ENCODE measurements at regions not wholly inside any gene's neighbourhood (a gene's known extent, or its start where the extent isn't known, plus 50 kb on each side); places are given as distances from the start of the nearest gene placed in this dataset.

DNA sequence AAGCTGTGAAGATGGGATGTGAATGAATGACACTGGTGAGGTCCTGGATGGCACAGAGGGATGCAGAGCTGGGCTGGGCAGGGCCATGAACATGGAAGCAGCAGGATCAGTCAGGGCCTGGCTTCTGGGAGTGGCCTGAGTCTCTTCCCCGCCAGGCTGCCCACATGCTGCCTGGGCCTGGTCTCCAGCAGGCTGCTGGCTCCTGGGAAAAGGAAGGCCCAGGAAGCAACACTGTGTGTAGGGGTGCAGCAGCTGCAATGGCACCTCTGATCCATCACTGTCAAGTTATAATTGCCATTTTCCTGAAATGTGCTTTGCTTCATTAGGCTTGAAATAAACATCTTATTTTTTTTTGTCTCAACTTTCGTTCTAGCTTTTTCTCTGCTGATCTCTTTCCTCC, 260.2 kb upstream of the N4BP1 start:
- ChIA-PET POLR2A (ENCODE audit: low non-redundant PET) (no interaction called here), CTCF (no interaction called here)
- no peak for DNase-seq (ENCODE audit: low spot score)
- H3K27ac ChIP-seq = no peak overlapping the region
- TF ChIP-seq, protein P1, sequence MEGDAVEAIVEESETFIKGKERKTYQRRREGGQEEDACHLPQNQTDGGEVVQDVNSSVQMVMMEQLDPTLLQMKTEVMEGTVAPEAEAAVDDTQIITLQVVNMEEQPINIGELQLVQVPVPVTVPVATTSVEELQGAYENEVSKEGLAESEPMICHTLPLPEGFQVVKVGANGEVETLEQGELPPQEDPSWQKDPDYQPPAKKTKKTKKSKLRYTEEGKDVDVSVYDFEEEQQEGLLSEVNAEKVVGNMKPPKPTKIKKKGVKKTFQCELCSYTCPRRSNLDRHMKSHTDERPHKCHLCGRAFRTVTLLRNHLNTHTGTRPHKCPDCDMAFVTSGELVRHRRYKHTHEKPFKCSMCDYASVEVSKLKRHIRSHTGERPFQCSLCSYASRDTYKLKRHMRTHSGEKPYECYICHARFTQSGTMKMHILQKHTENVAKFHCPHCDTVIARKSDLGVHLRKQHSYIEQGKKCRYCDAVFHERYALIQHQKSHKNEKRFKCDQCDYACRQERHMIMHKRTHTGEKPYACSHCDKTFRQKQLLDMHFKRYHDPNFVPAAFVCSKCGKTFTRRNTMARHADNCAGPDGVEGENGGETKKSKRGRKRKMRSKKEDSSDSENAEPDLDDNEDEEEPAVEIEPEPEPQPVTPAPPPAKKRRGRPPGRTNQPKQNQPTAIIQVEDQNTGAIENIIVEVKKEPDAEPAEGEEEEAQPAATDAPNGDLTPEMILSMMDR (conservative IDR thresholded peaks at IDR 0.05; ENCODE audit: low read depth) = no peak

DNA sequence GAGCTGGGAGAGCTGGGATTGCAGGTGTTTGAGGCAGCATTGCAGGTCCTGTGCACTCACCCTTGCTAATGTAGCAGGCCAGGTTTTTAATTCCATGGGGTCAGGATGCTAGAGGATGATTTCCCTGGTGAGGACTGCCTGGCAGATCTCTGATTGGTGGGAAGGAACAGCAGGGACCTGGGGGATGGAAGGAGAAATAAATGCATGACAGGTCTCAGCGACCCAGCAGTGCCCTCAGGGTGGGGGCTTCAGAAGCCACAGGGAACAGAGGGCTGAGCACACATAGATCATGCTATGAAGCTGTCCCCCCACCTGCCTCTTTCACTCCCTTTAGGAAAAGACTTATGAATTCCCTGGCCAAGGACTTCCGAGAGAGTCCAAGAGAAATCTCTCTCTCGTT, 255.5 kb upstream of the N4BP1 start:
- ChIA-PET CTCF (no interaction called here), POLR2A (ENCODE audit: low non-redundant PET) (no interaction called here)
- H3K27ac ChIP-seq = no peak overlapping the region
- TF ChIP-seq, protein P1 (conservative IDR thresholded peaks at IDR 0.05; ENCODE audit: low read depth) = no peak
- no peak for DNase-seq (ENCODE audit: low spot score)

DNA sequence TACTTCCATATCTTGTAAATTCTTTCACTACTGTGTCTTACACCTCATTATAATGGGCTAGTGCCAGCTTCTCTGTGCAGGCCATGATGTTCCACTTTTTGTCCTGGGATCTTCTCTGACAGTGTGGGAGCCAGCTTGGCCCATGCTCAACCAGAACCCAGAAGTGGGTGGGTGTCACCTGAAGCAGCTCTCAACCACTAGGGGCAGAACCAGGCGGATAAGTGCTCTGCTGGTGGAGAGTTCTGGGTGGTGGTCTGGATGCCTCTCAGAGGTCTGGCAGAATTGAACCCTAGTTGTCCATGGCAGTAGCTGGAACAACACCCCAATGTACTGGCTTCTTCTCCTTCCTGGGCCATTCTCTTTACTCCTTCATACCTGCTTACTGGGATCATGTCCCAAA, 254.1 kb upstream of the N4BP1 start:
- CTCF ChIA-PET = no interaction called here
- no peak overlapping the region for H3K27ac ChIP-seq
- no peak for DNase-seq (ENCODE audit: low spot score)
- POLR2A ChIA-PET (ENCODE audit: low non-redundant PET) = no interaction called here
- TF ChIP-seq, protein P1 (conservative IDR thresholded peaks at IDR 0.05; ENCODE audit: low read depth) = no peak

DNA sequence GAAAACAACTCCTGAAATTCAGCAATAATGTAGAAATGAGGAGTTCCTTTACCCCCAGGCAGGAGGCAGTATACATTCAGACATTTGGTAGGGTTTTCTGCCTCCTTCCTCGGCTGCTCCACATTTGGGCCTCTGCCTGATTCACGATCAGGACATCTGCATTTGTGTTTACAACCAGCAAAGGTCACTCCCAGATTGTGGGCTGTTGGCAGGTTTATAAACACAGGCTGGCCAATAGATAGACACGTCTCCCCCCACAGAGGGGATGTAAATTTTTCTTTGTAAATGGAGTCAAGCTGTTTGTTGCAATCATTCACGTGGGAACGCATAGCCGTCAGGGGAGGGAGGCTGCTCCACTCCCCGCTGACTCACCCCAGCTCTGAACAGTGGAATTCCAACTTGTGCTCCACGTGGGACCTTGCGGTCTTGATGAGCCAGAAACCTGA, 252.1 kb upstream of the N4BP1 start:
- H3K27ac ChIP-seq = no peak overlapping the region
- CTCF ChIA-PET = interaction anchor here (0.5 kb wide), 1 partner anchor 731 kb away, joined by 3 read pairs; no protein-coding TSS in a partner anchor
- TF ChIP-seq, protein P1 (conservative IDR thresholded peaks at IDR 0.05; ENCODE audit: low read depth) = no peak

DNA sequence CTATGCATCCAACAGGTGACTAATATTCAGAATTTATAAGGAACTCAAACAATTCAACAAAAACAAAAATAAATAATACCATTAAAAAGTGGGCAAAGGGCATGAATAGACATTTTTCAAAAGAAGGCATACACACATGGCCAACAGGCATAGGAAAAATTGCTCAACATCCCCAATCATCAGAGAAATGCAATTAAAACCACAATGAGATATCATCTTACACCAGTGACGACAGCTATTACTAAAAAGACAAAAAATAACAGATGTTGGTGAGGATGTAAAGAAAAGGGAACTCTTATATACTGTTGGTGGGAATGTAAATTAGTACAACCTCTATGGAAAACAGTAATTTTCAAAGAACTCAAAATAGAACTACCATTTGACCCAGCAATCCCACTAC, 250.4 kb upstream of the N4BP1 start:
- POLR2A ChIA-PET (ENCODE audit: low non-redundant PET) = no interaction called here
- H3K27ac ChIP-seq = no peak overlapping the region
- CTCF ChIA-PET = no interaction called here
- no peak for DNase-seq (ENCODE audit: low spot score)
- TF ChIP-seq, protein P1 (conservative IDR thresholded peaks at IDR 0.05; ENCODE audit: low read depth) = no peak

More for the DNA sequence above, 252.1 kb upstream of the N4BP1 start:
- POLR2A ChIA-PET (ENCODE audit: low non-redundant PET) = no interaction called here
- peak; percentile 47 for DNase-seq (ENCODE audit: low spot score)

DNA sequence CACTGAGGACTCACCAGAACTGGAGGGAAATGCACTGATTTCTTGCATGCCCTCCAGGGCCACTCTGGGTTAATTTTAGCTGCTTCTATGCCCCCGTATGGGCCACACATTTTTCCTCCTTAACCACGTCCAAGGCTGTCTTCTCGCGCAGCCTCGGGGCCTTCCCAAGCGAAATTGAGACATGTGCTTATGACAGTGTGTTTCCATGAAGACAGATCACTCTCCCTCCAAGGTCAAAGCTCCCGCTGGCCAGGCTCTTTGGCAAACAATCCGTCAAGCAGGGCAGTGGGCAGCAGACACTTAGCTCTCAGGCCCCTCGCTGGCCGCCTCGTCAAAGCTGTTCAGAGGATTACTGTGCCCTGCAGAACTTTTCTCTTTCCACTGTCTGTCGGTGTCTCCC, 243.0 kb upstream of the N4BP1 start:
- TF ChIP-seq, protein P1 (conservative IDR thresholded peaks at IDR 0.05; ENCODE audit: low read depth) = no peak
- ChIA-PET POLR2A (ENCODE audit: low non-redundant PET) (no interaction called here), CTCF (no interaction called here)
- no peak for DNase-seq (ENCODE audit: low spot score)
- no peak overlapping the region for H3K27ac ChIP-seq

DNA sequence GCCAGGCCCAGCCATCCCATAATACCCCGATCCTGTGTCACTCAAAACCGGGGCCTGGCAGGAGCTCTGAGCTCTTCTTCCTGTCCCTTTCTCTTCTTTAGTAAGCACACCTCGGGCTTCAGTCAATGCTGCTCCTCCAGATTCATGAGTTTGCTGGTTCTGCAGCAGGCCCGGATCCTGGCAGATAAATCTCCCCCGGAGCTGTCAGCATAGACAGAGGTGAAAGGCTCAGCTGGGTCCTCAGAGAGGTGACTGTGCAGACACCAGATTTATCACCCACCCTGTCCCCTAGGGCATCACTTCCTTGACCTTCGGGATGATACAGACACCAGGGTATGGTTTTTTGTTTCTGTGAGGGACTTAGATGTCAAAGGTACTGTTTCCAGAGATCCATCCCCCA, 242.5 kb upstream of the N4BP1 start:
- H3K27ac ChIP-seq = no peak overlapping the region
- CTCF ChIA-PET = no interaction called here
- TF ChIP-seq, protein P1 (conservative IDR thresholded peaks at IDR 0.05; ENCODE audit: low read depth) = no peak
- POLR2A ChIA-PET (ENCODE audit: low non-redundant PET) = no interaction called here
- no peak for DNase-seq (ENCODE audit: low spot score)

Measured in RWPE1 (cell line).